GM19468 (cell line): ENCODE measurements at regions not wholly inside any gene's neighbourhood (a gene's known extent, or its start where the extent isn't known, plus 50 kb on each side); places are given as distances from the start of the nearest gene placed in this dataset.

Experiments
- ATAC-seq: cut with Tn5 transposase; IDR thresholded peaks from one replicate; pipeline ENCODE4 v1.9.1; 2021; ENCODE audit warnings: mild to moderate bottlenecking, moderate library complexity, moderate number of reproducible peaks; ENCODE audit not compliant: unreplicated experiment; ENCODE audit errors: extremely low read depth

GRCh38 chr18:76581261-76581660 is 86.2 kb upstream of the ZNF516 start:
- ATAC-seq, result no peak

GRCh38 chr18:76580288-76580962 is 85.4 kb upstream of the ZNF516 start:
- no peak for ATAC-seq

DNA sequence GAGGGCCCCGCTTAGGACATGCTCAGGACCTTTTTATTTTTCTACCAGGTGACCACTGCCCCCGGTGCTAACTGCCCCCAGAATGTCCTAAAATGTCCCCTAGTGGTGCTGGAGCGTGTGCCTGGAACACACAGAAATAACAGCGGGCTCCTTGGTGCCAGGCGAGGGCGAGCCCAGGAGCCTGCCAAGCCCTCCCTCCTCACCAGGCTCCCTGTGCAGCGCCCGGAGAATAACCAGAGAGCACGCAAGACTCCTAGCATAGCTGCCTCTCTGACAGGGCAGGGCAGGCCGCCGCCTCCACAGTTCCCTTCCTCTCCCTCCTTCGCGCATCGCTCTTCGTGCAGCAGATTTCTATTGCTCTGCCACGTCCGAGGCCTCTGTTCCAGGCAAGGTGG is 84.3 kb upstream of the ZNF516 start:
- no peak for ATAC-seq

GRCh38 chr18:76578571-76579300 is 83.7 kb upstream of the ZNF516 start:
- ATAC-seq, result no peak

- ATAC-seq, result no peak
Observed at GRCh38 chr18:76573325-76574025, 78.4 kb upstream of the ZNF516 start.

DNA sequence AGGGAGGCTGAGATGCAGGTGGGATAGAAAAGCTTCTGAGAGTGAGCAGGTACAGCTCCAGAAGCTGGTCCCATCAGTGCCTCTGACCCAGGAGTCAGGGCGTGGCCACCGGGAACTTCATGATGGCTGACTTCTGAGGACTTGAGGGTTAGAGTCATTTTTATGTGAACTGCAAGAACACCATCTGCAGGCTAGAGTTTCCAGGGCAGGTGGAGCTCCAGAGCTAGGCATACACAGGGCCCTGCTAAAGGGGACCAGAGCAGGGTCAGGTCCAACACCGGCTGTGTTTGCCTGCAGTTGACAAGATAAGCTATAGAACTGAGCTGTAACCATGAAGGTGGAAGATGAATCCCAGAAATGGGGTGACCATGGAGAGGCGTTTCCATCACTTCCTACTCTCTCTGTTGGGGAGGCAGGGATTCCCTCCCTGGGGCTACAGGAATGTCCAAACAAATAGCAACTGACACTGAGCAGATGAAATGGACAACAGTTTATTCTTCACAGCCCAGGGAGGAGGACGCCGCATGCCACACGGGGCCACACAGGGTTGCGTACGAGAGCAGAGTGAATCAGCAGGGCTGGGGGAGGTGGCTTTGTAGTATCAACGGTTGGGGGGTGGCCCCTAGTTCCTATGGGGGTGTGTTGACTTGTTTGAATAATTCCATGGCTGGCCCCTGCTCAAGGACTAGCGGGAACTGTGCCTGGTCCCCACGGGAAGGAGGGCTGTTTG is 77.6 kb upstream of the ZNF516 start:
- no peak for ATAC-seq

GRCh38 chr18:76571689-76572088 is 76.6 kb upstream of the ZNF516 start:
- ATAC-seq, result no peak

GRCh38 chr18:76570856-76571255 is 75.8 kb upstream of the ZNF516 start:
- ATAC-seq, result no peak

- no peak for ATAC-seq
Observed at GRCh38 chr18:76569644-76570419, 74.8 kb upstream of the ZNF516 start.

GRCh38 chr18:76568731-76569130 is 73.7 kb upstream of the ZNF516 start:
- ATAC-seq, result no peak

GRCh38 chr18:76567835-76568445 is 72.9 kb upstream of the ZNF516 start:
- no peak for ATAC-seq

- ATAC-seq, result no peak
Observed at GRCh38 chr18:76566987-76567386, 71.9 kb upstream of the ZNF516 start.

GRCh38 chr18:76565238-76566173 is 70.5 kb upstream of the ZNF516 start:
- no peak for ATAC-seq

- ATAC-seq, result no peak
Observed at GRCh38 chr18:76564655-76565237, 69.7 kb upstream of the ZNF516 start.

- ATAC-seq, result no peak
Observed at GRCh38 chr18:76564117-76564516, 69.1 kb upstream of the ZNF516 start.

- no peak for ATAC-seq
Observed at GRCh38 chr18:76562286-76563122, 67.5 kb upstream of the ZNF516 start.
